ENCODE measurements at regions not wholly inside any gene's neighbourhood (a gene's known extent, or its start where the extent isn't known, plus 50 kb on each side); places are given as distances from the start of the nearest gene placed in this dataset.
"Not testable (repeated sequence)": the region's sequence is repeated elsewhere in the genome, so short reads cannot be mapped to it uniquely, and the experiment has no call there.

DNA sequence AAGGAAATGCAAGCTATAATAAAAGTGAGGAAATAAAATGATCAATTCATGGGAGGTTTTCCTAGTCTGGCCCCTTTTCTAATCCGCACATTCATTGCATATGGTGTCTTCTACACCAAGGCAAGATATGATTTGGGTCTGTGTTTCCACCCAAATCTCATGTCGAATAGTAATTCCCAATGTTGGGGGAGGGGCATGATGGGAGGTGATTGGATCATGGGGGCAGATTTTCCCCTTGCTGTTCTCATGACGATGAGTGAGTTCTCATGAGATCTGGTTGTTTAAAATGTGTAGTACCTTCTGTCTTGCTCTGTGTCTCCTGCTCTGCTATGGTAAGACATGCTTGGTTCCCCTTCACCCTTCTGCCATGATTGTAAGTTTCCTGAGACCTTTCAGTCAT is 315.4 kb downstream of the CYRIA start:
- ChIA-PET CTCF (no interaction called here), POLR2A (no interaction called here)
- TF ChIP-seq, protein P1, sequence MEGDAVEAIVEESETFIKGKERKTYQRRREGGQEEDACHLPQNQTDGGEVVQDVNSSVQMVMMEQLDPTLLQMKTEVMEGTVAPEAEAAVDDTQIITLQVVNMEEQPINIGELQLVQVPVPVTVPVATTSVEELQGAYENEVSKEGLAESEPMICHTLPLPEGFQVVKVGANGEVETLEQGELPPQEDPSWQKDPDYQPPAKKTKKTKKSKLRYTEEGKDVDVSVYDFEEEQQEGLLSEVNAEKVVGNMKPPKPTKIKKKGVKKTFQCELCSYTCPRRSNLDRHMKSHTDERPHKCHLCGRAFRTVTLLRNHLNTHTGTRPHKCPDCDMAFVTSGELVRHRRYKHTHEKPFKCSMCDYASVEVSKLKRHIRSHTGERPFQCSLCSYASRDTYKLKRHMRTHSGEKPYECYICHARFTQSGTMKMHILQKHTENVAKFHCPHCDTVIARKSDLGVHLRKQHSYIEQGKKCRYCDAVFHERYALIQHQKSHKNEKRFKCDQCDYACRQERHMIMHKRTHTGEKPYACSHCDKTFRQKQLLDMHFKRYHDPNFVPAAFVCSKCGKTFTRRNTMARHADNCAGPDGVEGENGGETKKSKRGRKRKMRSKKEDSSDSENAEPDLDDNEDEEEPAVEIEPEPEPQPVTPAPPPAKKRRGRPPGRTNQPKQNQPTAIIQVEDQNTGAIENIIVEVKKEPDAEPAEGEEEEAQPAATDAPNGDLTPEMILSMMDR (IDR thresholded peaks at IDR 0.05; ENCODE audit: control extremely low read depth, extremely low read depth, low read depth, missing control alignments), result no peak
- DNase-seq (ENCODE audit: extremely low spot score), result no peak

DNA sequence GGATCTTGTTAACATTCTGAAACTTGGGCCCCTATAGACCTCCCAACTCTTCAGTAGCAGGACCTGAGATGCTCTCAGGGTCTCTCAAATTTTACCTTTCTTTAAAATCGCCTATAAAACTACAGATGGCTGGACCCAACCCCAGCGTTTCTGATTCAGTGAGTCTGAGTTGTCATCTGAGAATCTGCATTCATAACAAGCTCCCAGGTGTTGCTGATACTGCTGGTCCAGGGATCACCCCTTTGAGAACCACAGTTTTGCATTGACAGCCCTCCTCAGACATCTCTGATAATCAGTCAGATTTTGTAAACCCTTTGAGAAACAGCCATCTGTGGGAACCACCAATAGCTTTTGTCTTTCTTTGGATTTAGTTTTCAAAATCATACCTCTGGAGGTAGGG is 315.8 kb downstream of the CYRIA start:
- CTCF ChIA-PET, result no interaction called here
- no peak for DNase-seq (ENCODE audit: extremely low spot score)
- POLR2A ChIA-PET, result no interaction called here
- TF ChIP-seq, protein P1 (IDR thresholded peaks at IDR 0.05; ENCODE audit: control extremely low read depth, extremely low read depth, low read depth, missing control alignments), result no peak

DNA sequence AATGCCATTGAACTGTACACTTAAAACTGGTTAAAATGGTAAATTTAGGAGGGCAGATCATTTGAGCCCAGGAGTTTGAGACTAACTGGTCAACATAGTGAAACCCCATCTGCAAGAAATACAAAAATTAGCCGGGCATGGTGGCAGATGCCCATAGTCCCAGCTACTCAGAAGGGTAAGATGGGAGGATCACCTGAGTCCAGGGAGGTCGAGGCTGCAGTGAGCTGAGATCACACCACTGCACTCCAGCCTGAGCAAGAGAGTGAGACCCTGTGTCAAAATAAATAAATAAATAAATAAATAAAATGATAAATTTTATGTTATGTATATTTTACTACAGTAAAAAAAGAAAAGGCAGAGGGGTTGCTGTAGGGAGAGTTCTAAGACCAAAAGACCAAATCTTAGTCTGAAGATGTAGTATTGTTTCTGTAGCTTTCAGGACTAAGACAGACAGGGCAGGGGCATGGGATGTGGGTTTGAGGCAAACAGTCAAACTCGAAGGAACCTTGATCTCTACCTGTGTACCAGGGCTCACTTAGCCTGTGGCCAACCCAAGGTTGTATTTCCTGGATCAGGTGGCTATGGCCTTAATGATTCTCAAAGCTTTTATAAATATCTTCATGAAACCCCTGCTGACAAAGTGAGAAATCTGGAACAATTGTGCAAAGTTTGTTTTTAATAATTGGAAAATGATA is 316.7 kb downstream of the CYRIA start:
- CTCF ChIA-PET, result no interaction called here
- POLR2A ChIA-PET, result no interaction called here
- TF ChIP-seq, protein P1 (IDR thresholded peaks at IDR 0.05; ENCODE audit: control extremely low read depth, extremely low read depth, low read depth, missing control alignments), result no peak
- no peak for DNase-seq (ENCODE audit: extremely low spot score)

- ChIA-PET CTCF (interaction anchor here (1.9 kb wide), 1 partner anchor 11 kb away, joined by 6 read pairs; no protein-coding TSS in a partner anchor), POLR2A (no interaction called here)
- TF ChIP-seq, protein P1 (IDR thresholded peaks at IDR 0.05; ENCODE audit: control extremely low read depth, extremely low read depth, low read depth, missing control alignments), result no peak
- DNase-seq (ENCODE audit: extremely low spot score), result no peak
Measured at GRCh38 chr2:16346671-16347070, 319.0 kb downstream of the CYRIA start.

DNA sequence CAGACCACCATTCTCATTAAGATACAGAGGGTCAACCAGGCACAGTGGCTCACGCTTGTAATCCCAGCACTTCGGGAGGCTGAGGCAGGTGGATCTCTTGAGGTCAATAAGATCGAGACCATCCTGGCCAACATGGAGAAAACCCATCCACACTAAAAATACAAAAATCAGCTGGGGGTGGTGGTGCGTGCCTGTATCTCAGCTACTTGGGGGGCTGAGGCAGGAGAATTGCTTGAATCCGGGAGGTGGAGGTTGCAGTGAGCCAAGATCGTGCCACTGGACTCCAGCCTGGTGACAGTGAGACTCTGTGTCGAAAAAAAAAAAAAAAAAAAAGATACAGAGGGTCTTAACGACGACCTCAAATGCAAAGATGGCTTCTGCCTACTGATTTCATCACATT is 320.4 kb downstream of the CYRIA start:
- CTCF ChIA-PET, result interaction anchor here (0.6 to 1.9 kb wide), 4 partner anchors 9 to 72 kb away, joined by 3 to 6 read pairs (median 3); no protein-coding TSS in a partner anchor
- DNase-seq (ENCODE audit: extremely low spot score); POLR2A ChIA-PET: not testable (repeated sequence)

DNA sequence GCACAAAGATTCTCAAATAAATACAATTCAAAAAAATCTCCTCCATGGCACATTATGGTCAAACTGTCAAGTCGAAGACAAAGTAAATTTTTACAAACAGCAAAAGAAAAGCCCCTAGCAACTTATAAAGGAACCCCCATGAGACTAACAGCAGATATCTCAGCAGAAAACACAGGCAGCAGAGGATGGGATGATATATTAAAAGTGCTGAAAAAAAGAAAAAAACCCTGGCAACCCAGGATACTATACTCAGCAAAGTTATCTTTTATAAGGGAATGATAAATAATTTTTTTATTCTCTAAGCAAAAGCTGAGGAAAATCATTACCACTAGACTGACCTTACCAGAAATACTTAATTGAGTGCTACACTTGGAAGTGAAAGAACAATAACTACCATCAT is 326.4 kb downstream of the CYRIA start:
- CTCF ChIA-PET, result interaction anchor here (1.4 kb wide), 1 partner anchor 12 kb away, joined by 3 read pairs; no protein-coding TSS in a partner anchor
- TF ChIP-seq, protein P1 (IDR thresholded peaks at IDR 0.05; ENCODE audit: control extremely low read depth, extremely low read depth, low read depth, missing control alignments), result no peak
- POLR2A ChIA-PET, result no interaction called here
- DNase-seq (ENCODE audit: extremely low spot score), result no peak

- POLR2A ChIA-PET, result no interaction called here
- DNase-seq (ENCODE audit: extremely low spot score), result no peak
- TF ChIP-seq, protein P1 (IDR thresholded peaks at IDR 0.05; ENCODE audit: control extremely low read depth, extremely low read depth, low read depth, missing control alignments), result no peak
- CTCF ChIA-PET, result interaction anchor here (1.4 kb wide), 1 partner anchor 11 kb away, joined by 3 read pairs; no protein-coding TSS in a partner anchor
Measured at GRCh38 chr2:16338026-16338425, 327.6 kb downstream of the CYRIA start.

Data from GM10248 (cell line).